Type B pancreatic cell (in vitro differentiated cells): ENCODE measurements at regions not wholly inside any gene's neighbourhood (a gene's known extent, or its start where the extent isn't known, plus 50 kb on each side); places are given as distances from the start of the nearest gene placed in this dataset.
A peak's percentile ranks its signal among the peaks of the same experiment; 100 is the strongest.

Source experiments
- DNase-seq: peaks from one replicate; pipeline ENCODE4 v3.0.0; 2021; ENCODE audit warnings: mixed read lengths; ENCODE audit not compliant: unreplicated experiment; ENCODE audit errors: extremely low spot score
- H3K27ac Mint-ChIP-seq: 2 replicates; pipeline ENCODE4 v1.8.0; 2021; ENCODE audit warnings: mild to moderate bottlenecking, mixed read lengths
- H3K27me3 Mint-ChIP-seq: 2 replicates; pipeline ENCODE4 v1.8.0; 2021; ENCODE audit warnings: mixed read lengths
- H3K36me3 Mint-ChIP-seq: 2 replicates; pipeline ENCODE4 v1.8.0; 2021; ENCODE audit warnings: mixed read lengths
- H3K4me1 Mint-ChIP-seq: one replicate; pipeline ENCODE4 v1.8.0; 2021; ENCODE audit warnings: mixed read lengths; ENCODE audit not compliant: unreplicated experiment
- H3K4me3 Mint-ChIP-seq: 2 replicates; pipeline ENCODE4 v1.8.0; 2021; ENCODE audit warnings: mild to moderate bottlenecking, mixed read lengths
- H3K9me3 Mint-ChIP-seq: 2 replicates; pipeline ENCODE4 v1.8.0; 2021; ENCODE audit warnings: mixed read lengths
- TF ChIP-seq, protein P1 (sequence below): fragments of 200-600 bp; sonication (generic); conservative IDR thresholded peaks from 2 replicates; pipeline ENCODE4 v1.5.0; 2021; ENCODE audit warnings: antibody characterized with exemption, mild to moderate bottlenecking

DNA sequence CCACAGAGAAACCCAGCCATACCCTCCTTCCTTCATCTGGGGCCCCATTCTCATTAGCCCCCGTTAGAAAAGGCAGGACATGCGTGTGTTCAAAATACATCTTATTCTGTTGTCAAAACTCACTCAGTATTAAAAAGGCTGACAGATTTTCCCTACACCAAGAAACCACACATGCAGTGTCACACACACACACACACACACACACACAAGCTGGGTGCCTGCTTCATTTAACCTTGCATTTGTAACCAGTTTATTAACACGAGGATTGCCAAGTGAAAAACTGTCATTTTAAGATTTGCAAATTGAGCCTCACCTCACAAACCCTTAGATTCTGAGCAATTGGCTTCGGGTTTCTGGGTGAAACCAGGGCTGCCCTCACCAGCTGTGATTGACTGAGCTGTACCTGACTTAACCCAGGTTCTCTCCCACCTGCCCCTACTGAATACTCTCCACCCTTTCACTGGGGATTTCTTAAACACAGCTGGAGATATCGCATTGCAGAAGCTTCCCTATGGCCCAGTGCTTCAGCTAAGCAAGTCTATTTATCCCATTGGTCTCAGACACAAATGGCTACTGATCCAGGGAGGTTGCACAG lies 172.7 kb upstream of the ZNF507 start:
- TF ChIP-seq, protein P1, sequence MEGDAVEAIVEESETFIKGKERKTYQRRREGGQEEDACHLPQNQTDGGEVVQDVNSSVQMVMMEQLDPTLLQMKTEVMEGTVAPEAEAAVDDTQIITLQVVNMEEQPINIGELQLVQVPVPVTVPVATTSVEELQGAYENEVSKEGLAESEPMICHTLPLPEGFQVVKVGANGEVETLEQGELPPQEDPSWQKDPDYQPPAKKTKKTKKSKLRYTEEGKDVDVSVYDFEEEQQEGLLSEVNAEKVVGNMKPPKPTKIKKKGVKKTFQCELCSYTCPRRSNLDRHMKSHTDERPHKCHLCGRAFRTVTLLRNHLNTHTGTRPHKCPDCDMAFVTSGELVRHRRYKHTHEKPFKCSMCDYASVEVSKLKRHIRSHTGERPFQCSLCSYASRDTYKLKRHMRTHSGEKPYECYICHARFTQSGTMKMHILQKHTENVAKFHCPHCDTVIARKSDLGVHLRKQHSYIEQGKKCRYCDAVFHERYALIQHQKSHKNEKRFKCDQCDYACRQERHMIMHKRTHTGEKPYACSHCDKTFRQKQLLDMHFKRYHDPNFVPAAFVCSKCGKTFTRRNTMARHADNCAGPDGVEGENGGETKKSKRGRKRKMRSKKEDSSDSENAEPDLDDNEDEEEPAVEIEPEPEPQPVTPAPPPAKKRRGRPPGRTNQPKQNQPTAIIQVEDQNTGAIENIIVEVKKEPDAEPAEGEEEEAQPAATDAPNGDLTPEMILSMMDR = no peak
- no peaks in the 10 kb centered on the region for H3K9me3 Mint-ChIP-seq
- no peak overlapping the region for H3K4me3 Mint-ChIP-seq
- H3K36me3 Mint-ChIP-seq = no peaks in the 10 kb centered on the region
- peaks cover 19% of the 10 kb centered on the region for H3K4me1 Mint-ChIP-seq
- peak overlapping the region; percentile 40 for H3K27ac Mint-ChIP-seq
- peaks cover 37% of the 10 kb centered on the region for H3K27me3 Mint-ChIP-seq
- peak; percentile 31 for DNase-seq

DNA sequence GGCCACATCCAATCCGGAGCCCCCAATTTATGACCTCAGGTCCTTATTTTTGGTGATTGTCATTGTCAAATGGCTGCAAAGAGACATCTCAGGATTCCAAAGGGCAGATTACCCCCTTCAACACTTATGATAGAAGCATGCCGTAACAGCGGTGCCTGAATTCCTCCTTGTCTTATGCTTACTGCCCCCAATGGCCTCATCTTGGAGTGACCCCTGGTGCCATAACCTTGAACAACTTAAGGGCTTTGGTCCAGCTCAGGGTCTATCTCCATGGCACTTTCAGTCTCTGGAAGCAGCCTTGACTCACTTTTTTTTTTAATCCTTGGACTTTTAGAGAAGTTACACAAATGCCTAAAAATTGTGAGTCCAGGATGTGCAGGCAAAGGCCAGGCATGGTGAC lies 171.6 kb upstream of the ZNF507 start:
- TF ChIP-seq, protein P1 = no peak
- peak; percentile 0 for DNase-seq
- H3K27me3 Mint-ChIP-seq = peaks cover 35% of the 10 kb centered on the region
- H3K4me3 Mint-ChIP-seq = no peak overlapping the region
- H3K36me3 Mint-ChIP-seq = no peaks in the 10 kb centered on the region
- H3K4me1 Mint-ChIP-seq = peaks cover 19% of the 10 kb centered on the region
- H3K27ac Mint-ChIP-seq = no peak overlapping the region
- no peaks in the 10 kb centered on the region for H3K9me3 Mint-ChIP-seq

DNA sequence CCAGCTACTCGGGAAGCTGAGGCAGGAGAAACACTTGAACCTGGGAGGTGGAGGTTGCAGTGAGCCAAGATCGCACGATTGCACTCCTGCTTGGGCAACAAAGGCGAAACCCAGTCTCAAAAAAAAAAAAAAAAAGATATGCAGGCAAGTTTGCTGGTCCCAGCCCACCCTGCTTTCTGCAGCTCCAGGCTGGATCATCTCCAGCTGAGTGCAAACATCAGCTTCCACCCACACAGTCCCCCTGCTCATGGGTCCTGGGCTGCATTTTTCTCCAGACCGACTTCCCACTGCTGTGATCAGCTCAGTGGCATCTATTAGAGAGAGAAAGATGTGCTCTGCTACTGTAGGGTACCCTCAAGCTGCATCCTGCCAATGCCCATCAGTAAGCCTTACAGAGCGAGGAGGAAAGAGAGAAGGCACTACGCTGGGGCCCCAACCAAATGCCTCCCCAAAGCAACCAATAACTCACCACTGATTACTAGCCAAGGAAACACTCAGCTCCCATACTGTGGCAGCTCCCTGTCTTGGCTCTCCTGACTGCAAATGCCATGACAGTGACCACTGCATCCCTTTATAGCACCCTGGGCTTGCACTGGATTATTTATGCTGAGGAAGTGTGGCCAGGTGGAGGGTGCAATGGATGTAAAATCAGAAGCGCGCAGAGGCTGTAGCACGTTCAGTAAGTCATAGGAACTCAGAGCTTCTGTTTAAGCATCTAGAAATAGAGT lies 170.9 kb upstream of the ZNF507 start:
- peak; percentile 49 for DNase-seq
- peaks cover 35% of the 10 kb centered on the region for H3K27me3 Mint-ChIP-seq
- H3K27ac Mint-ChIP-seq = no peak overlapping the region
- H3K9me3 Mint-ChIP-seq = no peaks in the 10 kb centered on the region
- no peaks in the 10 kb centered on the region for H3K36me3 Mint-ChIP-seq
- TF ChIP-seq, protein P1 = no peak
- peaks cover 19% of the 10 kb centered on the region for H3K4me1 Mint-ChIP-seq
- no peak overlapping the region for H3K4me3 Mint-ChIP-seq

DNA sequence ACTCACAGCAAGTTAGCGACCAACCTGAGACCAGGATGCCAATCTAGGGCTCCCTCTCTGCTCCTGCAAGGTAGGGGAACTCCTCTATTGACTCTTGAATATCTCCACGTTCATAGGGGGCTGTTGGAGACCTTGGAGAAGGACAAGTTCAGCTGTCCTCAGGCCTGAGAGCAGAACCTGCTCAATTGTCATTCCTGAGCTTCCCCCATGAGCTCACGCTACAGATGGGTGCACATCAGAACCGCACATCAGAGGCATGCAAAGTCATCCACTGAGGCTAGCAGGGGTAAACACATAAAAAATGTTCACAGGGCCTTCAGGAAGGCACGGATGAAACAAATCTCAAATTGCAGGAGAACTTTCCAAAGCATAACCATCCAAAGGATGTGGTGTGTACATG lies 168.8 kb upstream of the ZNF507 start:
- H3K27ac Mint-ChIP-seq = no peak overlapping the region
- H3K36me3 Mint-ChIP-seq = no peaks in the 10 kb centered on the region
- H3K27me3 Mint-ChIP-seq = peaks cover 33% of the 10 kb centered on the region
- no peak for DNase-seq
- H3K4me1 Mint-ChIP-seq = peaks cover 21% of the 10 kb centered on the region
- H3K4me3 Mint-ChIP-seq = no peak overlapping the region
- TF ChIP-seq, protein P1 = no peak
- H3K9me3 Mint-ChIP-seq = no peaks in the 10 kb centered on the region

DNA sequence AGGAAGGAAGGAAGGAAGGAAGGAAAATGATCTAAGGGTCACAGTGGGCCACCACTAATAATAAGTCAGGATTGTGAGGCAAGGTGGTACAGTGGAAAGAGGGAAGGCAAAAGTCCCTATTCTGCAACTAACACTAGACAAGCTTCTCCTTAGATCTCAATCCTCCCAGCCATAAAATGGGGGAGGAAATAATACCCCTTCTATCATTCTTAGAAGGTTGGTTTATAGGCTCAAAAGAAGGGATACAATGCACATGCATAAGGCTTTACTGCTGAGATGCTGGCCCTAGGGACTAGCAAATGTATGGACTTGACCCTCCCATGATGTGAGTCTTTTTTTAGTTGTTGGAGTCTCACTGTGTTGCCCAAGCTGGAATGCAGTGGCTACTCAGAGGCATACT lies 167.7 kb upstream of the ZNF507 start:
- TF ChIP-seq, protein P1 = no peak
- Mint-ChIP-seq H3K36me3 (no peaks in the 10 kb centered on the region), H3K27me3 (peaks cover 26% of the 10 kb centered on the region), H3K4me3 (no peak overlapping the region), H3K27ac (no peak overlapping the region), H3K4me1 (peaks cover 12% of the 10 kb centered on the region), H3K9me3 (no peaks in the 10 kb centered on the region)
- no peak for DNase-seq
